Stomach (tissue), 4 donors: ENCODE measurements at regions not wholly inside any gene's neighbourhood (a gene's known extent, or its start where the extent isn't known, plus 50 kb on each side); places are given as distances from the start of the nearest gene placed in this dataset.

ENCODE experiments used
- EP300 ChIP-seq: sonication (generic); formaldehyde crosslinking; IDR thresholded peaks from one replicate; pipeline ENCODE4 v1.6.1; 2017; ENCODE audit warnings: antibody characterized with exemption
- POLR2A ChIP-seq, 4 donors: fragments of 450-650 bp; IDR thresholded peaks; one replicate each; pipeline ENCODE4 v1.6.1; 2016; ENCODE audit warnings: antibody characterized with exemption in 4 of 4, control low read depth in 2 of 4, mild to moderate bottlenecking in 1 of 4, moderate library complexity in 1 of 4
- POLR2AphosphoS5 ChIP-seq, 3 donors: sonication (generic); formaldehyde crosslinking; IDR thresholded peaks; one replicate each; pipeline ENCODE4 v1.6.1; 2016; ENCODE audit warnings: antibody characterized with exemption in 3 of 3
- TF ChIP-seq, protein P1 (sequence below), 7 experiments: fragments of 450-650 bp in 4 of 7; fragments of 200-600 bp in 3 of 7; sonication (generic) in 3 of 7; IDR thresholded peaks; one replicate each; pipeline ENCODE4 v1.5.1; 2016 to 2019; ENCODE audit warnings: antibody characterized with exemption in 7 of 7, control low read depth in 2 of 7, mild to moderate bottlenecking in 1 of 7

- TF ChIP-seq POLR2AphosphoS5 (IDR thresholded peaks at IDR 0.05) (no peak), POLR2A (IDR thresholded peaks at IDR 0.05) (no peak), EP300 (no peak)
- TF ChIP-seq, protein P1, sequence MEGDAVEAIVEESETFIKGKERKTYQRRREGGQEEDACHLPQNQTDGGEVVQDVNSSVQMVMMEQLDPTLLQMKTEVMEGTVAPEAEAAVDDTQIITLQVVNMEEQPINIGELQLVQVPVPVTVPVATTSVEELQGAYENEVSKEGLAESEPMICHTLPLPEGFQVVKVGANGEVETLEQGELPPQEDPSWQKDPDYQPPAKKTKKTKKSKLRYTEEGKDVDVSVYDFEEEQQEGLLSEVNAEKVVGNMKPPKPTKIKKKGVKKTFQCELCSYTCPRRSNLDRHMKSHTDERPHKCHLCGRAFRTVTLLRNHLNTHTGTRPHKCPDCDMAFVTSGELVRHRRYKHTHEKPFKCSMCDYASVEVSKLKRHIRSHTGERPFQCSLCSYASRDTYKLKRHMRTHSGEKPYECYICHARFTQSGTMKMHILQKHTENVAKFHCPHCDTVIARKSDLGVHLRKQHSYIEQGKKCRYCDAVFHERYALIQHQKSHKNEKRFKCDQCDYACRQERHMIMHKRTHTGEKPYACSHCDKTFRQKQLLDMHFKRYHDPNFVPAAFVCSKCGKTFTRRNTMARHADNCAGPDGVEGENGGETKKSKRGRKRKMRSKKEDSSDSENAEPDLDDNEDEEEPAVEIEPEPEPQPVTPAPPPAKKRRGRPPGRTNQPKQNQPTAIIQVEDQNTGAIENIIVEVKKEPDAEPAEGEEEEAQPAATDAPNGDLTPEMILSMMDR (IDR thresholded peaks at IDR 0.05): no peak
These were observed 484.9 kb downstream of the LPIN1 start for GRCh38 chr2:12231288-12231687.
